NCI-H1048 (cell line): ENCODE measurements at regions not wholly inside any gene's neighbourhood (a gene's known extent, or its start where the extent isn't known, plus 50 kb on each side); places are given as distances from the start of the nearest gene placed in this dataset.

Experiments
- DNase-seq: peaks from one replicate; lab custom pipeline; 2025; lab: John Stamatoyannopoulos, UW

DNA sequence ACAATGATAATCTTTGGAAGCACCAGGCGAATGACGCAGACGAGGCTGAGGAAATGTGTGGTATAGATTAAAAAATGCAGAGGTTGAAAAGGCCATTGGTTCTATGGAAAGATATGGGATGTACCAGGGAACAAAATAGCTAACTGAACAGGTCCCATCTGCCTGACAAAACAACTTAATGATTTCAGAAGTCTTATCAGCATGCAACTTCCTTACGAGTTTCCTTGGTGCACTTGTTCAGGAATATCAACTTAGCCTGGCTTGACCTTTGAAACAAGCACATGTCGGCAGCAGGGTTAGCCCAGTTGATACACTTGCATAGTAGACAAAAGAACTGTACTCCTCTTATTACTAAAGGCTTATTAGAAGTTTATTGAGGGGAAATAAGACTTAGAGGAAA lies 90.9 kb upstream of the CDH11 start:
- no peak for DNase-seq

DNA sequence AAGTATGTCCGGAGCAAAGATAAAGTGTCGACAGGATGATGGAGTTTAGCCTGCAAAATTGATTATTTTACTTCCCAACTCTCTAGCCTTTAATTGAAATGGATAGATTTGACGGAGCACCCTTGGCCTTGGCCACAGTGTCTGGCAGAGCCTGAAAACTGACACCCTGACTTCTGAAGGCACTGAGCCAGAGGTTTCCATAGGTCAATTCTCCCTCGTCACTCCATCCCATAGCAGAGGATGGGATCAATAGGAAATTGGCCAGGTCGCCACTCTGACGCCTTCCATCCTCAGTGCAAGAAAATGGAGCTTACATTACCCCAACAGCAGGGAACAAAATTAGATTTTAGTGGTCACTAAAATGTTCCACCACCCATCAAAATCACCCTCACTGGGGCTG lies 90.4 kb upstream of the CDH11 start:
- no peak for DNase-seq

DNA sequence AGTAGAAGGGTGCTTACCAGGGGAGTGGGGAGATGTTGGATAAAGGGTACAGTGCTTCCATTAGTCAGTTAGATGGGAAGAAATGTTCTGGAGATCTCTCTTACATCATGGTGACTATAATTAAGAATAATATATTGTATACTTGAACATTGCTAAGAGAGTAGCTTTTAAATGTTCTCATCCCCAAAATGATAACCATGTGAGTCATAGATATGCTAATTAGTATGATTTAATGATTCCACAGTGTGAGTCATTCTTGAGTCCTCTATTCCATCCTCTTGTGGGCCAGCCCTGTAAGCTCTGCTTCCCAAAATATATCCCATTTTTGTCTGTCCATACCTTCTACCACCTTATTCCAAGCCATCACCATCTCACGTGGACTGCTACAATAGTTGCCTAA lies 80.6 kb upstream of the CDH11 start:
- no peak for DNase-seq

DNA sequence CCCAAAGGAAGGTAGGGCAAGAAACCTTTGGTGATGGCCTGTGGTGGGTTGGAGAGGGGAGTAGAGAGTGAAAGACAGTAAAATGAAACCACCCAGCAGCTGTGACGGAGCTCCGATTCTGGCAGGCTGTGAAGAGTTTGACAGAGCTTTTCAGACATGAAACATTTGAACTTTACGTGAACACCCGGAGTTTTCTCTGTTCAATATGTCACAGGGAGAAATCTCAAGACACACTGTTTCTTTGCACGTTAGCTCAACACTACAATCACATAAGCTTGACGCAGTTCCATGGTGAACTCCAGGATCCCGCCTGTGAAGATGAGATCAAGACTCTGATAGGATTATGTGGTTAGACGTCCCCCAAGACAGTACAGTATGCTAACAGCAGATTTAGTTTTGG lies 79.6 kb upstream of the CDH11 start:
- no peak for DNase-seq

DNA sequence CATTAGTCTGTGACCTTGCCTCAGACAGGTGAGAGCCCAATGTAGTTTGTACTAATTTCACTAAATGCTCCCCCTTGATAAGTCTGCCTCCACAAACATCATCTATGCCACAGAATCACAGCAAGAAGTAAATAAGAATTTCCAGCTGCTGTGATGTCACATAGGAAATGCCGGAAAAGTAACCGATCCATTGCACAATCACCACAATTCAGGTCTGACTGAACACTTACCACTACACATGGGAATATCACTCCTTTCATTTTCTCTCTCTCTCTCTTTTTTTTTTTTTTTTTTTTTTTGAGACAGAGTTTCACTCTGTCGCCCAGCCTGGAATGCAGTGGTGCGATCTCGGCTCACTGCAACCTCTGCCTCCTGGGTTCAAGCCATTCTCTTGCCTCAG lies 79.0 kb upstream of the CDH11 start:
- no peak for DNase-seq

DNA sequence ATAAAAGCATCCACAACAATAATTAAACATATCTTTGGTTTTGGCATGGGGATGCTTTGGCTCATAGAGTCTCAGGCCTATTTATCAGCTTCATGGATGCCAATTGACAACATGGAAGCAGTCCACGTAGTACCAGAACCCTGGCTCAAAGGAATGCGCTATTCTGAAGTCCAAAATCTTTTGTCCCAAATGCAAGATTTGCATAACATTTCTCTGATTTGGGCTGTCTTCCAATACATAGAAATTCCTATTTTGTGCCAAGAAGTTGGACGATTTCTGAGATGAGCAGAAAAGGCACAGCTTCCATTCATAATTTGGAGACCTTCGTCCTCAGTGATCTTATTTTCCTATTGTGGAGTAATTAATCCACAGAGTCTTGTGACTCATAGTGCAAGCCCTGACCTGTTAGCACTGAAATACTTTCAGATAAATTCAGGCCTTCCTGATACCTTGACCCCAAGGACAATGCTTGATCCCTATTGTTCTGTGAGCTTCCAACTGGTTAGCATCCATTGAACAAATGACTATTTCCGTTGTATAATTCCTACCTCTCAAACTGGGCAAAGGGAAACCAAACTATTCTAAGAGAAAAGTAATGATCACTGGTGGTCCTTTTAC lies 78.4 kb upstream of the CDH11 start:
- DNase-seq: no peak

DNA sequence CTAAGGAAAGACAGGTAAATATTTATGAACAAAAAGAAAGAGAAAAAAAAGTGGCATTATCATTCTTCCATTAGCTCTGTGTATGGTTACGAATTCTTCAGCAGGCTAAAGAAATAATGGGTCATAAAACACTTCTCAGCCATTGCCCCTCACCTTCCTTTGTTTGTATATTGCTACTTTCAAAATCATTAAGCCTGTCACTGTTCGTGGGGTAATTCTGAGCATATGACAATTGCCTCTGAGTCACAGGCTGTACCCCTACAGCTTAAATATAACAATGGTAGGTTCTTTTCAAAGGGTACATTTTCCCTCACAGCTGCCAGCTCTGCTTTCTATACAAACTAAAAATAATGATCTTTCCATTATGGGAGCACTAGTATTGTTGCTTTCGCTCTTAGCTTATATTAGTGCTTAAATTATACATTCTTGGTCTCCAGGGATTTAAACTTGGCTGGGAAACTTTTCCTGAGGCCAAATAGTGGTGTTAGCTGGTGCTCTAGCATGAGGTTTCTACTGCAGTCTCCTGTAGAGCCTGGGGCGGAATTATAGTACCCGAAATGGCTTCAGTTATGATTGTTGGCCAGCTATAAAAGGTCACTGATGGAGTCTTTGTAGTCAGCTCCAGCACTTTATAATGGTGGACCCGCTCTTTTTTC lies 74.7 kb upstream of the CDH11 start:
- no peak for DNase-seq

DNA sequence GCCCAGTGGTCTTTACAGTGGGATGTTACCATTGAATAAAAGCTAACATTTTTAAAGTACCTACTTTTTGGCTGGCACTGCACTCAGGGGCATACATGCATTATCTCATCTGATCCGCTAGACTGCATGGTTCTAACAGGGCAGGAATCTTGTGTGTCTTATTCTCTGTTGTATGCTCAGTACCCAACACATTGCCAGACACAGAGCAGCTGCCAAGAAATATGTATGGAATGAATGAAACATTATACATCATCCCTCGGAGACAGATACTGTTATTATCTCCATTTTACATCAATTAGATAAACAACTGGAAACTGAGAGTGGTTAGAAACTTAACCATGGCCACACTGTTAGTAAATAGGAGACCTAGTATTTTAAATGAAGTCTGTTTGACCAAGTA lies 74.1 kb upstream of the CDH11 start:
- DNase-seq: no peak

DNA sequence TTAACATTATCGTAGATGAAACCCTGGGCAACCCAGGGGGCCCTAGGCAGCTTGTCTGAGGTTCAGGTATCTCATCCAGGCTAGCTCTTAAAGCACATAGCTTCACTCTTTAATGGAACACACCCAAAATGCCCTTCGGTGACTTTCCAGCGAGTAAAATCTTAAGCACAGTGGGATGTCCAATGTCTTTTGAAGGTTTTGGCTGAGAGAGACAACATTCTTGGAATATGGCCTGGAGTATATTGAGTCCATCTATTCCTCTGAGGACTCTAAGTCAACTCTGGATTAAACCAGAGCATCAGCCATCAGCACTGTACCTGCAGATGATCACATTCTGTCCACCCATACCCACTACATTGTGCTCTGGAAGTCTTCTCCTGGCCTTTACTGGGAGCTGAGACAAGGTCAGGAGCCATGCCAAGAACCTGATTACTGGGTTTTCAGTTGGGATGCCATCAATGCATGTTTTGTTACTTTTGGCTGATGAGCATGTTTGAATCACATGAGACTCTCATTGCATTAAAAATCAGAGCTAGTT lies 63.4 kb upstream of the CDH11 start:
- DNase-seq: no peak

DNA sequence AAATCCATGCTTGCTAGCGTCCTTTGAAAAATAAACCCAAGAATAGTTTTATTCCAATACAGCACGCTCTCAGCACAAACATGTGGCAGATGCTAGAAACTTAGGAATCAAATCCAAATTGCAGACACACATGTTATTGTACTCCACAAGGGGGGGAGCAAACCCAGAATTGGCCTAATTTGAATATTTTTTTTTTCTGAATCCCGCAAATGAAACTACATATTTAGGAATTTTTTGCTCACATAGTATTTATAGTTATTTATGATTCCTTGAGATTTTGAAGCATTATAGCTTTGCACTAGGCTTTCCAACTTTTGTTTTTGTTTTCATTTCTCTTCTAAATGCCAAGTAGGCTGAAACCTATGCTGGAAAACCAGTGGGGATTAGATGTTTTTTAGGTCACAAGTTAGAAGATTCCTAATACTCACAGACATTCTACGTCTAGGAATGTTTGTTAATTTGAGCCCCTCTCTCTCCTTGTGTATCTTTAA lies 59.3 kb upstream of the CDH11 start:
- no peak for DNase-seq

DNA sequence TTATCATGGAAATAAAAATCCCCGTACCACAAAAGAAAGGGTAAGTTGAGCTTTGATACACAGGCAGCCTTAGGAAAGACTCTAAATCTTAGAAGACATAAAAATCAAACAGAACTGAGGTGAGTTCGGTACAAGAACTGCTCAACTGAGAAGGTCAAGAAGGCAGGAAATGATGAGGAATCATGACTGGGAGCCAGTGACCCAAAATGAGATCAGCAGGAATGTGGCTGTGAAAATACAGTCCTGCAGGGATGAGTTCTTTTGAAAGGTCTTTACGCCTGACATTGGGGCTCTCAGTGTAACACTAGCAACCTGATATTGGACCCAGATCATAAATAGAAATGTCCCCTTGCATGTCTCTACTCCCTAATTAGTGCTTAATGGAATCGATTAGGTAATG lies 56.3 kb upstream of the CDH11 start:
- DNase-seq: no peak

DNA sequence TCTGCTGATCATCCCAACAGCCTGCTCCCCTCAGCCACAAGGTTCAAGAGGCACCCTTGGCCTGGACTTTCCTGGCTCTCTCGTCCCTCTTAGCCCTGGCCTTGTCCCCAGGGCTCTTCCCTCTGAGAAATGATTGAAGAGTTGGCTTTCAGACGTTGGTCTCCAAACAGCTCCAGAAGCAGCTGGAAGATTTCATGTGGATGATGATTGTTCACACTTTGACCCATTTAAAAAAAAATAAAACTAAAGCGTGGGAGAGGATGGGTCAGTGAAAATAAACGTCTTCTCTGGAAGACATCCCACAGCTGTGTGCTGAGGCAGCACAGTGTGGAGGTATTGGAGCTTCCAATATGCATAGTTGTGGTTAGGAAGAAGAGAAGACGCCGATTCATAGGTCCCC lies 54.7 kb upstream of the CDH11 start:
- no peak for DNase-seq

DNA sequence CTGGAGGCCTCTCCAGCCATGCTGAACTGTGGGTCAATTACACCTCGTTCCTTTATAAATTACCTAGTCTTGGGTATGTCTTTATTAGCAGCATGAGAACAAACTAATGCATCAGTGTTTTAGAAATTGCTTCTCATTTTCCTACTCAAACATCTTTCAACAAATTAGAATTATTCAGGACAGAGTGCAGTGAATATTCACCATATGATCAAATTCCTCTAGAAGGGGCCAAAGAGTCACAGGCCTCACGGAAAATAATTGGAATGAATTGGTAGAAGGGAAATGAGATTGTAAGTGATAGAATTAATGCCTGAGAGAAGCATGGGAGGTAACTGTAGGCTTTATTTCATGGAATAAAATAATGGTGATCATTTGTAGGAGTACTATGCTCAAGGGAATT lies 50.5 kb upstream of the CDH11 start:
- DNase-seq: no peak
